Activated T-helper 1 cell treated with Interleukin-2 at 50 U/mL for 16 hours (primary cell): ENCODE measurements at regions not wholly inside any gene's neighbourhood (a gene's known extent, or its start where the extent isn't known, plus 50 kb on each side); places are given as distances from the start of the nearest gene placed in this dataset.

Experiments used
- DNase-seq: peaks from one replicate; pipeline ENCODE4 v3.0.0-alpha.2; 2020; ENCODE audit warnings: low read depth

GRCh38 chr6:166751051-166751595, 124.1 kb upstream of the RPS6KA2 start:
- no peak for DNase-seq

GRCh38 chr6:166750108-166750793, 123.2 kb upstream of the RPS6KA2 start:
- no peak for DNase-seq

- no peak for DNase-seq
Observed at GRCh38 chr6:166749666-166750065, 122.6 kb upstream of the RPS6KA2 start.

GRCh38 chr6:166747644-166748595, 120.9 kb upstream of the RPS6KA2 start:
- DNase-seq, result no peak

- DNase-seq, result no peak
Observed at GRCh38 chr6:166745801-166746668, 119.0 kb upstream of the RPS6KA2 start.

GRCh38 chr6:166744223-166745134, 117.4 kb upstream of the RPS6KA2 start:
- DNase-seq, result no peak

- DNase-seq, result no peak
Observed at GRCh38 chr6:166743406-166744222, 116.6 kb upstream of the RPS6KA2 start.

- DNase-seq, result no peak
Observed at GRCh38 chr6:166742981-166743380, 115.9 kb upstream of the RPS6KA2 start.

GRCh38 chr6:166739976-166740318, 112.9 kb upstream of the RPS6KA2 start:
- DNase-seq, result no peak

- no peak for DNase-seq
Observed at GRCh38 chr6:166739117-166739975, 112.3 kb upstream of the RPS6KA2 start.

- no peak for DNase-seq
Observed at GRCh38 chr6:166738386-166739116, 111.5 kb upstream of the RPS6KA2 start.

- no peak for DNase-seq
Observed at GRCh38 chr6:166737261-166737660, 110.2 kb upstream of the RPS6KA2 start.

- DNase-seq, result no peak
Observed at GRCh38 chr6:166736634-166737033, 109.6 kb upstream of the RPS6KA2 start.

GRCh38 chr6:166733900-166734299, 106.8 kb upstream of the RPS6KA2 start:
- DNase-seq, result no peak

GRCh38 chr6:166729658-166730057, 102.6 kb upstream of the RPS6KA2 start:
- no peak for DNase-seq

- no peak for DNase-seq
Observed at GRCh38 chr6:166728884-166729530, 102.0 kb upstream of the RPS6KA2 start.

- no peak for DNase-seq
Observed at GRCh38 chr6:166726201-166726600, 99.2 kb upstream of the RPS6KA2 start.

- DNase-seq, result no peak
Observed at GRCh38 chr6:166725571-166725970, 98.5 kb upstream of the RPS6KA2 start.
